ENCODE measurements at regions not wholly inside any gene's neighbourhood (a gene's known extent, or its start where the extent isn't known, plus 50 kb on each side); places are given as distances from the start of the nearest gene placed in this dataset.

DNA sequence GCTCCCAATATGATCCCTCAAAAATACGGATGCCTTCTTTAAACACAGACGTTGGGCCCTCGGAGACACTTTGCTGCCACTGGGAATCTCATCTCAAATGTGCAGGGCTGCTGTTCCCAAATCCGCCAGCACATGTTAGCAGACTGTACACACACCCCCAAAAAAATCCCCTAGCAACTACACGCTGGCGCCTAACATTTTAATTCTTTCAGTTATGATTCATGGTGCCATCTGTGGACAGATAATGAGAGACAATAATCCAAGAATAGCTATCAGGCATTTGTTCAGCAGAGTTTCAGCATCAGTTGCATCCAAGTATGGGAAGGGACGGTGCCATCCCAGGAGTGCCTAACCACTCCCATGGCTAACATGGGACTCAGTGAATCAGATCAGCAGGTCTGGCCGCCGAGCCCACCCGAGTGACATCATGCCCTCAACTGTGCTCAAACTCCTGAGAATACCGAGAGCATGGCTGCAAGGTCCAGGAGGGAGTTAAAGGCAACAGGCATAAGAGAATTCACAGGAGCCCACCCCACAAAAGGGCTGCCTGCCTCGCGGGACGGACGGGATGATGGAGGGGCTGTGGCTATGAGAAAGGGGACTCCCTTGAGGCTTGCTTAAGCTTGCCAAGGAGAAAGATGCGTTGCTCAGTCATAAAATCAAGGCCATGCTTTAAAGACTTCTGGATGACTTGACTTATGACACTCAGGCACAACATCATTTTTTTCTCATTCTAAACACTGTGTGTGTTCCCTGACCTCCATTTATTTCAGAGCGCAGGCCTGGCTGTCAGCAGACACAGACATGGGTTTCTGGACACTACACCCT is 337.0 kb downstream of the SHANK2 start:
- DNase-seq = no peak

DNA sequence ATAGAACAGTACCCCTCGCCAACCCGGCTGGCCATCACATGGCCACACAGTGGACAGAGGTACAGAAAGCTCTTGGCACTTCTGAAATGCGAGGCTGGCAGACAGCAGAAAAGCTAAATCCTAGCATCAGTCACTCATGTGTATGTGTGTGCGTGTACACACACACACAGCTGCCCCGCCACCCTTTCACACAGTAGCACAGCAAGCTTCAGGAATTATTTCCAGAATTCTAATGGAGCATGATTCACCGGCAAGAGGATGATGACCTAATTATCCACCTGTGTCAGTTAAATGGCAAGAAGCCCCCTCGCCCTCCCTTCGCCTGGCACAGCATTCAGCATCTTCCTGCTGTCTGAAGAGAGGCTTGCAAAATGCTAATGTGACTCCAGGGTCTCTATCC is 336.0 kb downstream of the SHANK2 start:
- no peak for DNase-seq

DNA sequence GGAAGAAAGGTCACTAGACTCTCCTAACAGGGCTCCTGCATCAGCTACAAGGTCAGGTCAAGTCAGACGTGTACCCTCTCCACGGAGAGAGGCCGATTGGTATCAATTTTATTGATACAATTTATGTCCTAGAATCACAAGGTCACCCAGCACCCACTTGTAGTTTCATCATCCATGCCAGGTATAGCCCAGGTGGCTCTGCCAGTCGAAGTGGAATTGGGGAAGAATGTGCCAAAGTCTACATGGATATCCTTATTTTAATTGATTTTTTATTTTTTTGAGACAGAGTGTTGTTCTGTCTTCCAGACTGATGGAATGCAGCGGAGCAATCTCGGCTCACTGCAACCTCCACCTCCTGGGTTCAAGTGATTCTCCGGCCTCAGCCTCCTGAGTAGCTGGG is 334.1 kb downstream of the SHANK2 start:
- no peak for DNase-seq

DNA sequence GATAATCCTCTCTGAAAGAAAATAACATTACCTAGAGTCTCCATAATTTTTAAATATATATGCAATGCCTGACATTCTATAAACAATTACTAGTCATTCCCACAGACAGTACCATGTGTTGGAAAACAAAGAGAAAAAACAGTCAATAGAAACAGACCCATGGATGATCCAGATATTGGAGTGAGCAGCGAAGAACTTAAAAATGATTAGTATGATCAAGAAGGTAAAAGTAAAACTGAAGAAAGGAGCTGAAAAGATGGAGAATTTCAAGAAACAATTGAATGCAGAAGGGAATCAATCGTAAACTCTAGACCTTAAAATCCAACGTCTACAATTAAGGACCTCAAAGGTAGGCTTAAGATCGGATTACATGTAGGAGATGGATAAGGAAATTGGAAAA is 330.6 kb downstream of the SHANK2 start:
- no peak for DNase-seq

DNA sequence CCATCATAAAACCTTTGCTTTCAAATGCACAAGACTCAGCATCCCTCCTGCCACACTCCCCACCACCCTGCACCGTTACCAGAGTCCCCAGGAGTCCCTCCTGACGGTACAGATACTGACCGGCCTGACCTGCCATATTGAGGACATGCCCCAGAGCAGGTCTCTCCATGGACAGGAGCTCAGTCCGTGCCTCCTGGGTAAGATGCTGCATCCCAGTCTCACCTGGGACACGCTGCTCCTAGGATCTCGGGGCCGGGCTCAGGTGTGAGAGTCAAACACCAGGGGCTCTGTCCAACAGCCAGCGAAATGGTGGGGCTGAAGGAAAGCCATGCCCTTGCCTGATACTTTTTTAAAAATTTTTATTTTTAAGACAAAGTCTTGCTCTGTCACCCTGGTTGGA is 328.3 kb downstream of the SHANK2 start:
- no peak for DNase-seq

DNA sequence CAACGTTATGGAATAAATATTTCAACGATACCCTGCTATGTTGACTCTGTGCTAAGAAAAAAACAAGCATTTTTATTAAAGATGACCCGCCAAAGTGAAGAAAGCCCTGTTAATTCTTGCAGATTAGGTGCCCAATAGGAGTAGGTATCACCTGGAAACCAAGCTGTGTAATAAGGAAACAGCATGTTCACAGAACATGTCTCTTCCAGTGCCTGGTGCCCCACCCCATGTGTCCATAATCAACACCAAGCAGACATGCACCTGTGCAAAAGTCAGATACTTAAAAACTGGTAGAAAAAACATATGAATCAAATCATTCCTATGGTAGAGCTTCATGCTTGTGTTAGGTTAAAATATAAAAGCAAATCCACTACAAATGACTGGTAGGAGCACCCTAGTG is 327.1 kb downstream of the SHANK2 start:
- DNase-seq = no peak

DNA sequence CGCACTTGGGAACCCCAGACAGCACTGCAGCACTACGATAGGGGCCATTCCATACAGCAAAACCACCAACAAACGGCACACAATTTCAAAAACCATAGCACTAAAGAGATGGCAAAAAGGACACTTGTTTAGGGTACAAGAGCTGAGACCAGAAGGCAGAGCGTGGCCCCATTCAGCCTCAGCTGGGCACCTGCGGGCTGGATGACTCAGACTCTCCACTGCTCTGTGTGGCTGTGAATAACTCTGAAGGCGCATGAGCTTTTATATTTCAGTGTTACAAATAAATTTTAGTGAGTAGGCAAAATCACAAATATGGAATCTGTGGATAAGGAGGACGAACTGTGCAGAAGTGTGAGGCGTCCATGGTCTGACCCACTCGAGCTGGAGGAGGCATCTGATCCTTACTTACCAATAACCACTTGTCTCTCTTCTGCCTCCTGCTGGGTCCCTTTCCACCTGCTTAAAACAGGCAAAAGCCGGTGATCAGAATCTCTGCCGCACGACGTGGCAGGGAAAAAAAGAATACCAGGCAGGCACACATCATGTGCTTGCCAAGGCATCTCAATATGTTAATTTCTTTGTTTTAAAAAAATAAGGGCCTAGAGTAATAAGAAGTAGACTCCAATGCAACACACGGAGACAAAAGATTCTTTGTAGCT is 325.7 kb downstream of the SHANK2 start:
- DNase-seq = no peak

DNA sequence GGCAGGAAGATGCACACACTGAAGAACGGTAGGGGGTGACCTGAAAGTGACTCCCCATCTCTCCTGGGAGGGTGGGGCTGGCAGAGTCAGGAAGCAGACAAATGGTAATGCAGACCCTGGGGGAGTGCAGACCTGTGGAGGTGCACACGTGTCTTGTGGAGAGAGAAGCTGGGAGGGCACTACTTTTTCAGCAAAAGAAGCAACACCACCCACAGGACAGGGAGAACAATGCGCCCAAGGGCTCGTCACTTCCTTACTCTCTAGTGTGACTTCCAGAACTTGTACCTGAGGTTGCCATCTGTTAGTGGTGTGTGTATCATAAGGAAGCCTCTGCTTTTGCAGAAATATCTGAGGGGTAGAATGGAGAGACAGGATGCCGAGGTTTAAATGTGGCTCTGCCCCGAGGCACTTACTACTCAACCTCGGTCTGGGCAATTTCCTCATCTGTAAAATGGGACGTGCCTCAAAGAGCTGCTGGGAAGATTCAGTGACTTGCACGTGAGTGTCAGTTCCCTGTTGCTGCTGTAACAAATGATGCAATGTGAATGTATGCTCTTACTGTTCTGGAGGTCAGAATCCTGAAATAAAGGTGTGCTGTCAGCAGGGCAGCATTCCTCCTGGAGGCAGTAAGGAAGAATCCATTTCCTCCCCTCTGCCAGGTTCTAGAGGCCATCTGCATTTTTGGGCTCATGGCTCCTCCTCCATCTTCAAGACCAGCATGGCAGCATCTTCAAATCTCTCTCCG is 323.4 kb downstream of the SHANK2 start:
- DNase-seq = no peak

DNA sequence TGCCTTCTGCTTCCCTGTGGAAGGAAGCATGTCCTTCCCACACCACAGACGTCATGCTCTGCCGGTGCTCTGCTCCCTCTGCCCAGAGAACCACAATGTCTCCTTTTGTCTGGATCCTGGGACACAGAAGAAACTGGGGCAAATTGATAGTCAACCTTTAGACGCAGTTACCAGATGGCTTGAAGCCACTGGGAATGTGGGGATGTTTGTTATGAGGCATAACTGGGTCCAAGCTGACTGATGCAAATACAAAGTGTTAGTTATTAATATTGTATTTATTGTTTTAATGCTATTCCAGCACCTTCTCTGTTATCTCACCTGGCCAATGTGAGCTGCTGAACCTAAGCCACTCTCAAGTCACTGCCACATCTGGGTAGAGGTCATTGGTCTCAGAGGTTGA is 322.2 kb downstream of the SHANK2 start:
- no peak for DNase-seq

DNA sequence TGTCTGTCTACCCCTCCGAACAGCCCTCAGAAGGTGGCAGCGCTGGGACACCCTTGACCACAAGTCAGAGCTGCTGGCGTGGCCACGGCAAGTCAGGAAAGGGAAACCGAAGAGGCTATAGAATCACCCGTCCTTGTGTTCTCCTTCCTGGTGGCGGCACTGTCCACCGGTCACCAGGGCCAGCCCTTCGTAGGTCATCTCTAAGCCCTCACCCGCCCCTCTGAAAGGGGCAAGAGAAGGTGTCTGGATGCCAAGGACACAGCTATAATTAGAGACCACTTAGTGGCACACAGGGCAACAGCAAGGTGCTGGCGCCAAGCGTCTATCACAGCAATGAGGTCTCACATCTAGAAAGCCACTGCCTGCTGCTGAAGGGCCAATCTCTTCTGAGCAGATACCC is 320.9 kb downstream of the SHANK2 start:
- no peak for DNase-seq

DNA sequence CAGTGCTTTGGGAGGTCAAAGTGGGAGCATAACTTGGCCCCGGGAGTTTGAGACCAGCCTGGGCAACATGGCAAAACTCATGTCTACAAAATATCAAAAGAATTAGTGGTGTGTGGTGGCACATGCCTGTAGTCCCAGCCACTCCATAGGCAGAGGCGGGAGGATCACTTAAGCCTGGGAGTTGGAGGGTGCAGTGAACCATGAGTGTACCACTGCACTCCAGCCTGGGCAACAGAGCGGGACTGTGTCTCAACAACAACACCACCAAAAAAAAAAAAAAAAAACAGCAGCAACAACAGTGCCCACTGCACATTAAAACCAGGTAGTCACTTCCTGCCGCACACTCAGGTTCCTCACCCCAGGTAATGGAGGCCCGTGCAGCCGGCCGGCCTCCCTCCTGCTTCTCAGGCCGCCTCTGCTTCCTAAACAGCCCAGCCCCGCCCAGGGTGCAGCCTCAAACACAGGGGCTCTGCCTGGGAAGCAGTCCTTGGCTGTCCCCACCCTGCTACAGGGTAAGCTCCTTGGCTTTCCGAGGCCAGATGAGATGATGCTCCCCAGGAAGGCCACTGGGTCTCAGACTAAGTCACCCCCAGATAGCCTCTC is 318.3 kb downstream of the SHANK2 start:
- DNase-seq = no peak

DNA sequence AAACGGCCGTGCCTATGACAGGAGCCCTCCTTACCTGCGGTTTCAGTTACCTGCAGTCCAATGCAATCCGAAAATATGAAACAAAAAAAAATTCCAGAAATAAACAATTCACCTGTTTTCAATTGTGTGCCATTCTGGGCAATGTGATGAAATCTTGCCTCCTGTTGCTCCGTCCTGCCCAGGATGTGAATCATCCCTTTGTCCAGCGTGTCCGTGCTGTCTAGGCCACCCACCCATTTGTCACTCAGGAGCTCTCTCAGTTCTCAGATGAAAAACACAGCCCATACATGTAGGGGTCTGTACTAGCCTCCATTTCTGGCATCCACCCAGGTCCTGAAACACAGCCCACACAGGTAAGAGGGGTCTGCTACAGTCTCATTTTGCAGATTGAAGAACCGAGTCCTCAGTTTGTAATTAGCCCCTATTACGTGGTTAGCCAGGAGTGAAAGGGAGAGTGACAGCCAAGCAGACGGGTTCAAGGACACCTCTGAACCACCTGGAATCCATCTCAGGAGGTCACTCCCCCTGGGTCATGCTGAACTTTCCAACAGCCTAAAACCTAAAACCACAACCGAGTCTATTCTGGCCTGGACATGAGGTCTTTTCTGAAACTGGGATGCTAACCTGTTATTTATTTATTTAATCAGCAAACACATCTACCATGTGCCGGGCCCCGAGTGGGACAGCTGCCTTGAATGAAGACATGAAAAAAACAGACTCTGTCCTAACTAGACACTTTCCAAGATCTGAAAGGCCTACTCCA is 317.2 kb downstream of the SHANK2 start:
- no peak for DNase-seq

DNA sequence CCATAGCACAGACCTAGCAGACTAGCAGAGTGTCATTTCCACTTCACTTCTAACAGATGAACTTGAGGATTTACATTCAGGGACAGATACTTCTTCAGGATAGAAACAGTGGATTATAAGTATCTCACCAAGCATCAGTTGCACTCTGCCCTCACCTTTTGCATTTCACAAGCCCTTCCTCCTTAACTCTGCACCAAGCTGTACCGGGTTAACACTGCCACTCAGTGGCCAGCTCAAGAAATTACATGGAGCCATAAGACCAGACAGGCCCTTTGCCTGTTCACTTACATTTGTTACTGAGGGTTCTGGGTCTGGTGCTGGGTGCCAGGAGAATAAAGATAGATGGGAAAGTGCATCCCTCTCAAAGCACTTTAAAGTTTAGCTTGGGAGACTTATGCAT is 309.8 kb downstream of the SHANK2 start:
- DNase-seq = no peak

DNA sequence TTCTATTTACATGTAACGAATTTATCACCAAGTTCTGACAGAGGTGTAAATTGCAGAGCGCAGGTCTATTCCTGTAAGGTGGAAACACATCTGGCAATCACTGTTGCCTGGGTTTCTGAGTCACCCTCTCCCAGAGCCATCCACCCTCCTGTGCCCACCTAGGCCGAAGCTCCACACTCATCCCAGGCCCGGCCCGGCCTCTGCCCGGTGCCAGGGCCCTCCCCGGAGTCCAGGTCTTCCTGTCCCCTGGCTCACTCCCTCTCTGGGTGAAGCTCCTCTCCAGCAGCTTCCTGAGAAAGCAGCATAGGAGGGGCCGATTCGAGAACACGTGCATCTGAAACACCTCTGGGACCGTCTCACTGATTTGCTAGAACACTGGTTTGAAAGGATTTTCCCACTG is 308.2 kb downstream of the SHANK2 start:
- DNase-seq = no peak

DNA sequence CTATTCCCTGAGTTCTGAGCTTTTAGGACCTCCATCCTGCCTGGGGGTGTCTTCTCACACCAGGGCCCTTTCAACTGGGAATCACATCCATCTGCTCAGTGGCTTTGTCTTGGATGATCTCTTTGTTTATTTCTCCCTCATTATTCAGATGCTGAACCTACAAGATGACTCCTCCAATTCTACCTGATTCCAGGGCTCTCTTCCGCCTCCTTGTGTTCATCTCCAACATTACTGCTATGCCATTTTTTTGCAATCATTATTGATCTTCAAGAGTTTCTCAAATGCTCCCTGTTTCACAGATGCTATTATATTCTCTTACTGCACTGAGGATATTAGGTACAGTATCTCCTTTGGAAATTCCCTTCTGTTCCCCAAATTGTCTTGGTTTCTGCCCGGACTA is 307.7 kb downstream of the SHANK2 start:
- no peak for DNase-seq

DNA sequence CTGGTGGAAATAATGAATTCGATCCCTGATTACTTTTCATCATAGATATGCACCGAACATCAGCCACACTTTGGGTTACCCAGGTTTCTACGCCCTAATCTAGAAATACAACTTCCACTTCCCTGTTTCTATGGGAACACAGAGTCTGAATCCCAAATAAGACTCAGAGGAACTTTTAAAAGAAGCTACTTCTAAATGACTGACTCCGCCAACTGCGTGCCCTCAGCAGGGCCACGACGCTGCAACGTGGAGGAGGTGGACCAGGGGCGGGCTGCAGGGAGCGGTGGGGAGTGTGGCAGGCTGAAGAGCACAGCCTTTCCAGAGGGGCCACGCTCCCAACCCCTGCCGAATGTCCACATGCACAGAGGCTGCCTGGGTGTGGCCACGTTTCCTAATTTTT is 304.0 kb downstream of the SHANK2 start:
- no peak for DNase-seq

DNA sequence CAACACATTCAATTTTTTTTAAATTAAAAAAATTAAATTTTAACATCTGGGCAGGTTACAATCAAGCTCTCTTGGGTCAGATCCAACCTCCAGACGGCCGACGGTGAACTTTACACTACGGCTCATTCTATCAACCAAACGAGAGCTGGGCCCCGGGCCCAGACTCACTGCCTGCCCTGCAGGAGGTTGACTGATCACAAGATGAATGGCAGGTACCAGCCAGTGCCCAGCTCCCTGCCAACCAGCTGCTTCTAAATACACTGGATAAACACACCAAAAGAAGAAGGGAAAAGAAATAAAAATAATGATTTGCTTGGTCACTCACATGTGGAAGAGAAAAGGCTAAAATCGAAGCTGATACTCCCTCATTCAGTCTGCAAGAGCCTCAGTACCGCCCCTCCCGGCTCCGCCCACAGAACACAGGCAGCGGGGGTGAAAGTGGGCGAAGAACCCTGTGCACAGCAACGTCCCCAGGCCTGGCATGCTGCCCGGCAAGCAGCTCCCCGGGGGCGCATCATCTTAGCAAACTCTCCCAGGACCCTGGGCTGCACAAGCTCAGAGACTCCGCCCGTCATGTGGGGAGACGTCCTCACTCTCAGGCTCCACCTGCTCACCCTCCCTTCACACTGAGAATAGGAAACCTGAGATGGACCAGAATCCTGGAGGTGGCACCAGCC is 303.4 kb downstream of the SHANK2 start:
- DNase-seq = no peak

DNA sequence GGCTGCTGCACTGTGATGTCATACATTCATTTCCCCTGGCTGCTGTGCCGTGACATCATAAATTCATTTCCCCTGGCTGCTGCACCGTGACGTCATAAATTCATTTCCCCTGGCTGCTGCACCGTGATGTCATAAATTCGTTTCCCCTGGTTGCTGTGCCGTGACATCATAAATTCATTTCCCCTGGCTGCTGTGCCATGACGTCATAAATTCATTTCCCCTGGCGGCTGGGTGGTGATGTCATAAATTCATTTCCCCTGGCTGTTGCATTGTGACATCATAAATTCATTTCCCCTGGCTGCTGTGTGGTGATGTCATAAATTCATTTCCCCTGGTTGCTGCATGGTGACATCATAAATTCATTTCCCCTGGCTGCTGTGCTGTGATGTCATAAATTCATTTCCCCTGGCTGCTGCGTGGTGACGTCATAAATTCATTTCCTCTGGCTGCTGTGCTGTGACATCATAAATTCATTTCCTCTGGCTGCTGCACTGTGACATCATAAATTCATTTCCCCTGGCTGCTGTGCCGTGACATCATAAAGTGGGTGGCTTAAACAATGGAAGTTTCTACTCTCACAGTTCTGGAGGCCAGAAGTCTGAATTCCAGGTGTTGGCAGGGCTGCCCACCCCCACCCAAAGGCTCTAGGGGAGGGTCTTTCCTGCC is 301.1 kb downstream of the SHANK2 start:
- no peak for DNase-seq

DNA sequence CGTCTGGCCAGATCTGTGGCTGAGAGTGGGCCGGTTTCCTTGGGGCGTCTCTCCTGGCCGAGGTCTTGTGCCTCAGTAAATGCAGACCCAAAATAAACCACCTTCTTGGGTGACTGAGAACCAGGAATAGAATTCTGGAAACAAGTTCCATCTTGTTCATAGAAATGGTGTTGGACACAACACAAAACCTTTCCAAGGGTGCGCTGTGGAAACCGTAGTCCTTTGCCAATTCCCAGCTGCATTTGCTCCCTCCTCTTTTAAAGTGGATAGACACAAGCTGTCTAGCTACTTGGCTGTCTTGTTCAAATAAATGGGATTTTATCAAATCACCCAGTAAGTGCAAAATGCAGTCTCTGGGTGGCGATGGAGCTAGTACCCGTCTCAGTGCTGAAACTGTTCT is 300.2 kb downstream of the SHANK2 start:
- no peak for DNase-seq

DNA sequence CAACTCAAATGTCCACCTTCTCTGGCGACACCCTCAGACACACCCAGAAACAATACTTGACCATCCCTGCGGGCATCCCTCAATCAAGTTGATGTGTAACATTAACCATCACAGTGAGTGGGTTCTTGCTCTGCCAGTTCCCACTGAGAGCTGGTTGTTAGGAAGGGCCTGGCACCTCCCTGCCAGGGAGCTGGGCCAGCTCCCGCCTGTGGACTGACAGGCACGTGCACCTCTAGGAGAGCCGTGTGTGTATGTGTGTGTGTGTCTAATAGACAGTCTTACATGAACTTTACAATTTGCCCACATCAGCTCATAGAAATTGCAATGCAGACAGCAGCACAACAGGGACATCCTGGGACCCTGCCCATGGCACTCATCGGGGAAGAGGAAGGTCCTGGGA is 298.7 kb downstream of the SHANK2 start:
- no peak for DNase-seq

DNA sequence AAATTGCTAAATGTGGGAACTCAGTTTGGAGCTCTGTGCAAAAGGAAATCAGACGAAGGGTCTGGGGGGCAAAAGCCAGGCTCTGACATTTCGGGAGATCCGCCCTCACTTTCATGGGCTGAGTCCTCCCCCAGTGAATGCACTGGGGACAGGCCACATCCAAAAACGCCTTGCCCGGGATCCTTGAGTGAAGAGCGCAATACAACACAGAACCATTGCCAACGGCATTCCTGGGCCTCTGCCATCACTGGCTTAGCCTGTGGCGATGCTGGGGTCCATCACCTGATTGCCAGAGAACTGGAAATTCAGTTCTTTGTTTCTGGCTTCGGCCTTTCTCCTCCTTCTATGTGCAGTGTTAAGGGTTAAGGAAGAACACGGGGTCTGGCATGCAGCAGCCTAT is 297.9 kb downstream of the SHANK2 start:
- no peak for DNase-seq

Measured in activated CD4-positive, alpha-beta T cell treated with anti-CD3 and anti-CD28 coated beads, Interleukin-2, amount 50 U/mL, for 16 hours (primary cell).